GM18520 (cell line): ENCODE measurements at regions not wholly inside any gene's neighbourhood (a gene's known extent, or its start where the extent isn't known, plus 50 kb on each side); places are given as distances from the start of the nearest gene placed in this dataset.

Experiments
- ATAC-seq: cut with Tn5 transposase; IDR thresholded peaks from one replicate; pipeline ENCODE4 v1.9.1; 2021; ENCODE audit not compliant: unreplicated experiment

DNA sequence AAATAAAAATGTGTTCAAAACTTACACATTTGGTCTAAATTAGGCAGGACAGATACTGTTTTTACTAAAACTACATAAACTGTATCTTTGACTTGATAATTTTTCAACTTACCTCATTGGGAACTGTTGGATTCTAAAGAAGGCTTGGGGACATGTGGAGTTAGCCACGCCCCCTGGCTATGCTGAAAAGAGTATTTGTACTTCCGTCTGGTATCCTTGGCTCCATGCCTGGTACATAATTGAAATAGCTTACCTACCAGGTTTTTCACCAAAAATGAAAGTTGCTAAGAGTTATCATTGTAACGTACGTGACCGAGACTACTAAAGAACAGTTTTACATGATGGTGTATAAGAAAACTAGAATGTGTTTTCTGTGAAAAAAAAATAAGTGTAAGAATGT, 604.8 kb upstream of the IGFBP3 start:
- no peak for ATAC-seq

DNA sequence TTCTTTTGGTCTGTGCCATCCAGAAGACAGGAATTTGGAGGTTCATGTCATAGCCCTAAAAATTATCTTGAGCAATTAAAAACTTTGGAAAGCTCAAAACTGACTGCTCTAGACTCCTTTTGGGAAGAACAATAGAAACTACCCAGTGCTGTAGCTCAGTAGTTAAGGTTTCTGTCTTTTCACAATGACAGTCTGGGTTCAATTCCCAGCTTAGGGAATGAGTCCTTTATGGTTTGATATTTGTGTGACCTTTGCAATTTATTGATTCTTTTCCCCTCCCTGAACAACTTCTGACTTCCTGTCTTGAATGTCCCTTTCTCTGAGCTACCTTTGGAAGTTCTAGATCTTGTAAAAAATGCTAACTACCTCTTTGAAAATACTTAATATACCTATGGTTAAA, 603.3 kb upstream of the IGFBP3 start:
- no peak for ATAC-seq

DNA sequence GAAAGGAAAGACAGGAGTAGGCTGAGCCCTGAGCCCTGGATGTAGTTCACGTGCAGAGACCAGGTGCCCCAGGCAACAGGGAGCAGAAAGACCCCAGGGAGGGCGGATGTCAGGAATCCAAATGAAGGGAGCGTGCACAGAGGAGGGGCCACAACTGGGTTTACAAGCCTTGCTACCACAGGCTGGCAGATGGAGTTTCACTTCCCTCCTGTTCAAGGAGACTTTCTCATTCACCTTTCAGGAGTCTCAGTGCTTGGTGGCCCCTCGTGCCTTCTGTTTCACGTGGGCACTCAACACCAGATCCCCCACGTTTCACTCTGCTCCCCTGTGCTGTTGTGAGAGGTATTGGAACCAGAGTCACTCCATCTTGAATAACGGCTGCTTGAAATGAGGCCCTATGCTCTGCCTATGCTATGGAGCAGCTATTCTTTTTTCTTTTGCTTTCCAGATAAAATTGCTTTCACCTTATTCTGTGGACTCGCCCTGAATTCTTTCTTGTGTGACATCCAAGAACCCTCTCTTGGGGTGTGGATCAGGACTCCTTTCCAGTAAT, 601.4 kb upstream of the IGFBP3 start:
- no peak for ATAC-seq

DNA sequence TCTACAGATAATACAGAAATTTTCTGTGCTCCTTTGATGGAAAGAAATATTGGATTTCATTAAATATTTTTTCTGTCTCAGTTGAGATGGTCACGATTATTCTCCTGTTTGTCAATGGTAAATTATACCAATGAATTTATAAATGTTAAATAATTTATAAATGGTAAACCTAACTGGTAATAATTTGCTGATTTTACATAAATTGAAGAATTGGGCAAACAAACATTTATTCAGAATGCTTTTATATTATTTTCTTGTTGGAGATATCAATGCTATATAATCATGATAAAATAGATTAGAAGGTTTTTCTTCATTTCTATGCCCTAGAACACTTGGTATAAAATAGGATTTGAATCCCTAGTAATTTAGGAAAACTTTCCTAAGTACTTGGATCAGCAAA, 597.6 kb upstream of the IGFBP3 start:
- no peak for ATAC-seq

DNA sequence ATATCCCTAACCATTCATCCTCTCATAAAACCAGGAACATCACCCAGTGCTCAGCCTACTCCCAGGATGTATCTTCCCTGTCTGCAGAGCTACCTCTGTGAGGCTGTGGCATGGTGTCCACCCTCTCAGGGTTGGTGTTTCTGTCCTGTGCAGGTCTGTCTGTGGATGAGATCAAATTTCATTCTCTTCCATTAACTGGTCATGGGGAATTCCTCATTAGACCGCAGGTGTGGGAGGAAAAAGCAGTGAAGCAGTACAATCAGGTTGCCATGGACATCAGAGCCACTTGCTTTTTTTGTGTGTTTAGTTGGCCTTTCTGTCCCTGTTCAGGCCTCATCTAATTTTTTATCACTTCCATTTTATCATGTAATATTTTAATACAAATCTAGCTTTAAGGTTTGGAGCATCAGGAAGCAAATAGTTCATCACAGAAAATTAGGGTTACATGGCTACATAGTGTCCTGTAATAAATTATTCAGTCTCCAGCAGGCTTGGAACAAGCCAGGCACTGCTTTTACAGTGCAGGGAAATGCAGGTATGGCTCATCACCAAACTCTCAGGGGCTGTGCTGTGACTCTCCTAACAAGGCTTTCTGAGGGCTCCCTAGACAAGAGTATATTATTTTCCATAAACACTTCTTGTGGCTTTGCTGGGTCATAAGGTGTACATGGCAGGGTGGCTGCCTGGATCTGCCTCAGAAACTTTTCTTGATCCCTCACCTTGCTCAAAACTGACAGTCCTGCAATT, 594.9 kb upstream of the IGFBP3 start:
- ATAC-seq, result no peak

DNA sequence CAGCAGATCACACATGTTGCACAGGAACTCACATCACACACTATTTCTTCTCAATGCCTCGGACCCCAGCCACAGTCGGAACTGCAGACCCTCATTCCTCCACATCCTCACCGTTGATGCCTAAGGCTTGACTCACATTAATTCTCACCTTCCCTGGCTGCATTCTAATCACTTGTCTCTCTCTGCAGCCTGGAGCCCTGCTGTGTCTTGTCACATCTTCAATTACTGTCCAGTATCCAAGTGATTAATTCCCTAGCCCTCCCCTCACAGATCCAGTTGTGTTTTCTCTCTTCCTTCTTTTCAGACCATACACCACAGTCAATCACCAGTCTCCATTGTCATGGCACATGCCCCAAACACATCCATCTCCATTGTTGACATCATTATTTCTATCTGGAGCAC, 592.4 kb upstream of the IGFBP3 start:
- ATAC-seq, result no peak

DNA sequence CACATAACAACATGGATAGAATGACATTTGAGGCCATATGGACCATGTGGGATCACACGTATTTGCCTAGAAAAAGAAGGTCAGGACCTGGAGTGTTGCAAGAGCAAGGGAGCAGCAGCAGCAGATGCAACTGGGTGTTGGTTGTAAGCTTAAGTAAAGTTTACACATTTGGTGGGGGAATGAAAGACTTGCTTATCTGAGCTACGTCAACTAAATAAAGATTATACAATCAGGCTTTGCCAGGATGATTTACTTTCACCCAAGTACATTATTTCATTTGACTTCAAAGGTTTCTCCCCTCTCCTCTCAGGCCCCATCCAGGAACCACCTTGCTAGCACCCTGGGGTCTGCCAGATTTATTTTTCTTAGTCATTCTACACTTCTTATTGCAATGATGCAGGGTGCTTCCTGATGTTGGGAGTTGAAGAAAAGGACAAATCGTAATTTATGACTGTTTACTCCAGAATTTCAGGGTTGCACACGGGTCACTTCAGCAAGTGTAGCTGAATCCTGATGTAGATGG, 591.9 kb upstream of the IGFBP3 start:
- no peak for ATAC-seq

DNA sequence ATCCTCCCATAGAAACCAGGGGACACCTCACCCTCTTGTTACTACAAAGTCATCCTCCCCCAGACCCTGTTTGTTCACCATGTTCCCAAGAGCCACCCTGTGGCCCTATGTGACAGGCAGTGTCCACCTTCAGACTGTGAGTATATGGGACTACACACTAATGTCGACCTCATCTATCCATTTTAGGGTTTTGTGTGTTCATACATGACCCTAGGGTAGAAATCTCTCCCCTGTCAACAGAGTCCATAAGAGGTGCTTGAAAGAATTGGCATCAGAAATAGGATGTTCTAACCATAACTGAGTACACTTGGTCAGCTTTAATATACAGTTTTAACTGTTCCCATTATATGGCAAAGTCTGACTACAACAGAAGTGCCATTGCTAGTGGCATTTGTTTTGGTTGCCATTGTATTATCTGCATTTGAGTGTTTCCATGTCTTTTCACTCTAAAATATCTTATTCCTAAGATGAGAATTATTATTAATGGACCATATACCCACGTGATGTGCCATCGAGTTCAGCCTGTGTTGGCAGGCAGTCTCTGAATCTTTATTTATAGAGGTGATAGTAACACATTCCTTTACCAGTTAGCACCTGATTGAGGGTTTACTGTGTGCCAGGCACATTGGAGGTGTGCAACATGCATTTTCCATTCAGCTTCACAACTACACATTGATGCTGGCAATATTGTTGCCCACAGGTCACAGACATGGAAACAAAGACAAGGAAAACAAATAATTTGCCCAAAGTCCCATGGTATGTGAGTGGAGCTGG, 590.6 kb upstream of the IGFBP3 start:
- no peak for ATAC-seq

DNA sequence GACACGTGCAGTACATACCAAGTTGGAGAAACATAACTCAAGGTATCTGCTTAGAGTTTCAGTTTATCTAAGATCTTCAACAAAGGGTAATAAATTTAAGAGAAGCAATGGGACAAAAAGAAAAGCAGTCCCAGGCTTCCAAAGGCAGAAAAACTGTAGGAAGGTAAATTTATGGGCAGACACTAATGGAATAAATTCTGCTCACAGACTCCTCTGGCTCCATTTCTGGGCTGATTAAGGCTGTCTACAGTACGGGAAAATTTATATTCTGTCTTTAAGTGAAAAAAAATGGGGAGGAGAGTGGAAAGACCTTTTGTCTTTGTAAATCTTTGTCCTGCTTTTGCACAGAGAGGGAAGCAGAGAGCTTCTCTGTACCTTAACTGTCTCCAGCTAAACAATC, 587.5 kb upstream of the IGFBP3 start:
- ATAC-seq, result no peak

DNA sequence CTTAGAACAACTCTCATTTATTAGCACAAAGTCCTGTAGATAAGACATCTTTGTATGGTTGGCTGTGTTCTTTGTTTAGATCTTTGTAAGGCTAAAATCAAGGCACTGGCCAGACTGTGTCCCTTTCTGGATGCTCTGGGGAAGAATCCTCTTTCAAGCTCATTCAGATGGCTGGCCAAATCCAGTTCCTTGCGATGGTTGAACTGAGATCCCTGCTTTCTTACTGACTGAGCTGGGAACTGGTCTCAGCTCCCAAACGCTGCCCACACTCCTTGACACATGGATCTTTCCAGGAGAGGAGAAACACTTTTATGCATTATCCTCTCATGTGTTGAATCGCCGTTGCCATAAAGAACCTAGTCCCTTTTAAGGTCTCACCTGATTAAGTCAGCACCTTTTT, 586.5 kb upstream of the IGFBP3 start:
- ATAC-seq, result no peak

DNA sequence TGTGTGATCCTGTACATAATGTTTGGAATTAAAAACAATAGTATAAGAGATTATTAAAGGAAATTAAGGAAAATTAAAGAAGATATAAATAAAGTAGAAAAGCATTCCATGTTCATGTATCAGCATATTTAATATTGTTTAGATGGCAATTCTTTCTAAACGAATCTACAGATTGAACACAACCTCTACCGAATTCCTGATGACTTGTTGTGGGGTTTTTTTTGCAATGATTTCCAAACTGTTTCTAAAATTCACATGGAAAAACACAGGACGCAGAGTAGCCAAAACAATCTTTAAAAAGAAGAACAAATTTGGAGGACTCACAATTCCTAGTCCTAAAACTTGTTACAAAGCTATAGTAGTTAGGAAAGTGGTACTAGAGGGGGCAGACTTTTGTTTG, 573.4 kb upstream of the IGFBP3 start:
- ATAC-seq, result no peak

DNA sequence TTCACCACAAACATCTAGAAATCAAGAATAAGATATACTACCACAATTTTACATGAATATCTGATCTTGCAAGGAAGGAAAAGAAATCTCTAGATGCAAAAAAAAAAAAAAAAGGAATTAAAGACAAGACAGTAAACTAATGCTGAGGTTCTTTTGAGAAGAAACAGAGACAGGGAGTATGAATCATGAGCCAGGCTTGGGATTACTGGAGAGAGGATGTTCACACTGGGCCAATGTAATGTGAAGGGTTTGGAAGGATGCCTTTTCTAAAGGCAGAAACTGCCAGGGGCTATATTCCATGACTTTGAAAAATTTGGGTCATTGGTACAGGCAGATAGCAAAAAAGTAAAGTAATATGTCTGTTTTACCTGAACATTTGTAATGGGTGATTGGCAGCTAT, 573.0 kb upstream of the IGFBP3 start:
- ATAC-seq, result no peak

DNA sequence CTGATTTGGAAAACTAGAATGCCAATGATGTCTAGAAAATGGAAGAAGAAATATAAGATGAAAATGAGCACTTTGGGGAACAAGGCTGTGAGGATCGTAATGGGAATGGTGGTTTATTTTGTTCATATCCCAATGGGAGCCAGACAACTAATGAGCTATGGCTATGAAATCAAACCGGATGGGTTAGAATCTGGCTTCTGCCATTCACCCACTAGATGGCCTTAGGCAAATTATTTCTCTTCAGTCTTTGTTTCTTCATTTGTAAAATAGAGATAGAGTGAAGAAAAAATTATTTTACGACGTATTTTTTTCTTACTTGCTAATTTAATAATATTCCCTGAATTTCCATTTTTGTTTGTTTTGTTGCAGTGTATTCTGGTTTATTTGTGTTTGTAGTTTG, 572.1 kb upstream of the IGFBP3 start:
- no peak for ATAC-seq

DNA sequence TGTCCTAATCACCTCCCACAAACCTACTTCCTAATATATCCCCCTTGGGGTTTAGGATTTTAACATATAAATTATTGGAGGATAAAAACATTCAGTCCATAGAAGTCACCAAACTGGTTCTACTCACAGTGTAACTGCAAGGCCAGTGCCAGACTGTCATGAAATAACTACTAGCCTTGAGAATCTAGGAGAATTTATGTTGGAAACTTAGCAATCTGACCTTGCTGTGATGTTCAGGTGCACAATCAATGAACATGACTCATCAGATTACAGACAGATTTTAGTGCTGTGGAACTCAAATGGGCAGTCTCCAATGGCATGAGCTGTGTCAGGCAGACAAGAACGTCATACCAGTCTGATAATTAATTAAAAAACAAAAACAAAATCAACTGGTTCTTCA, 571.4 kb upstream of the IGFBP3 start:
- no peak for ATAC-seq

DNA sequence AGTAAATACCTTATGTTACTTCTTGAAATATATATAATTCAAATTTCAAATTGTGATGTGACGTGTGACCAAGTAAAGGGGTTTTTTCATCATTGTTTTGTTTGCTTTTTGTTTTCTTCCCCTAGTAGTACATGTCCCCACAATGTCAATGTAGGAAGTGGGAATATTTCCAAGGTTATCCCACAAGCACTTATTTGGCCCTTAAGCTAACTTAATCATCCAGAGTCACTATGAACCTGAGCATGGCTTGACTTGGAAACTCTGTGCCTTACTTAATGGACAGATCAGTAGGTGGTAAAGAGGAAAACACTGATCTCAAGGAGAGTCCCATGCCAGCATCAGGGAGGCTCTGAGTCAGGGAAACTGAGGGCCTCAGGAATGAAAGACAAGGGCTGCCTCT, 569.3 kb upstream of the IGFBP3 start:
- ATAC-seq, result no peak

DNA sequence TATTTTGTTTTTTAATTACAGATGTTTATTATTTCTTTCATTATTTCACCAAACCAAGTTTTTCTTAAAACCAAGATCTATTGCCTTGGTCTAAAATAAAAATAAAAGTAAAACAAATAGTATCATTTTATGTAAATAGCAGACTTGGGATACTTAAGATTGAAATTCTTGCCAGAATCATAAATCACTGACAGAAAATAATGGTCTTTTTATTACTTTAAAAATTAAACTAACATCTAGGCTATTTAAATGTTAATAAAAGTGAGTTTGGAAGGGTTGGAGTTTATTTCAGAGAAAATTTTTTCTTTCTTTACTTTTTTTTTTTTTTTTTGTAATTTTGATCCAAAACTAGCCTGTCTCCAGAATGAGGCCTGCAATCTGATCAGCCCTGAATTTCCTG, 568.0 kb upstream of the IGFBP3 start:
- no peak for ATAC-seq

DNA sequence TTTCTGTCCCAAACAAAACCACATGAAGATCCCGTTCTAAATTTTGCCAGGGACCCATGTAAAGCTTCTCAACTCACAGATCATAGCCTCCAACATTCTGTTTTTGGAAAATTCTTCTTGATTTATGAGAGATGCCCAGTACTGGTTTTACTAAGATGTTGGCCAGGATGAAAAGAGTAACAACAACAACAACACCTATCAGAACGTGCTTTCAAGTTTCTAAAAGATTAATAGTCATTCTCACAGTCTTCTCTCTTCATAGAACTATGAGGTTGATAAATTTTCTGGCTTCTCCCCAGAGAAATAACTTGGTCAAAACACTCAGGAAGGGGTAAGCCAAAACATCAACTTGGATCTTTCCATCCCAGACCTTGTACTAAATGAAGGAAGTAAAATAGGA, 567.5 kb upstream of the IGFBP3 start:
- no peak for ATAC-seq

DNA sequence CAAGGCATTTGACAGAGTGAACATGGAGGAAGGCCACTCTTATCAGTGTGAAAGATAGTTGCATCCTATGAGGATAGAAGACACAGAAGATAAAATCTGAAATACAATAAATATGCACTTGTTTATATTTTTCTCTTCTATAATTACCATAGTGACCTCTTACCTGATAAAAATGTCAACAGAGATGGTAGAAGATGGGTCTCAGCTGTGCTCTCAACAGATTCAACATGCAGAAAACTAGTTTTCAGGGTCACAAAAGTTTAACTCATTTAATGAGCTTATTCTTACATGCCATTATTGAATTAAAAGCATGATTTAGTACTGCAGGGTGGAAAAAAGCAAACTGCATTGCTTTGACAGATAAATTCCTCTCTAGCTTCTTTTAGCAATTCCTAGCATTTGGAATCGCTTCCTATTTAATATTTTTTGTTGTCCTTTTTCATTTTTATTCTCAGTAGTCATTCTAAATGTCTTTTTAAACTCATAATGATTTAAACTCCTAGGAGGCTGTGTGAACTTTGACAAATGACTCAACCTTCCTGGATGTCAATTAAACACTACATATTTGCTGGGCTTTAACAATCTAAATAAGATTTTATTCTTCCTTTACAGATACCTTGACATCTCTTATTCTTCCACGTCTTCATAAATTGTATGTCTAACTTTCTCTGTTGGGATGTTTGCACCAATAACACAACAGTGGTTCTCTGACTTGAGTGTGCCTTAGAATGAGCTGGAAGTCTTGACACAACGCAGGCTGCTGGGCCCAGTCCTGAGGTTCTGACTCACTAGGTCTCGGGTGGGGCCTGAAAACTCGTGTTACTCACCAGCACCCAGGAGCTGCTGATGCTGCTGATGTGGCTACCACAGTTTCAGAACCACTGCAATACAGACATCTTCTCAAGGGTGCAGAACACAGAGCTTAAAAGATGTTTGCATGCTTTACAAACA, 565.5 kb upstream of the IGFBP3 start:
- no peak for ATAC-seq

DNA sequence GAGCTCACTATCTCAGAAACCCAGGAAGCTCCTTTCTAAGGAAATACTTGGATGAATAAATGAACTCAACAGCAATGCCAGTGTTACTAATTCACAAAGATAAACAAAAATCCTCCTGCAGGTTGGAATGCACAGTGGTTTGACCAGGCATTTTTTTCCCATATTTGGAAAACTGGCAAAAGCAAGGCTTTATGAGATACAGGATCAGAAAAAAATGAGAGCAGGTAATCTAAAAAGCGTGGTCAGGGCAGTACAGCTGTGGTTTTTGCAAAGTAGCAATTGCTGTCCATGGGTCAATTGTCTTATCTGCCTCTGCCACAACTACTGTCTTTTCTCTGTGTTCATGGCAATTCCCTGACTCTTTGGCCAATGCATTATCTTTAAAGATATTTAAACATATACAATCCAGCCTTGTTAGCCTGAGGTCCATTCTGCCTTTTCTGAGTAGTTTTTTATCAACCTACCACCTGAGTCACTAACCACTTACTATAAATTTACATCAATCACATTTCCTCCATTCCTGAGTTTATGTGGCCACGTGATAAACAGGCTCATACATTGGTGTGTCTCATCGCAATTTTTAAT, 564.5 kb upstream of the IGFBP3 start:
- ATAC-seq, result no peak

DNA sequence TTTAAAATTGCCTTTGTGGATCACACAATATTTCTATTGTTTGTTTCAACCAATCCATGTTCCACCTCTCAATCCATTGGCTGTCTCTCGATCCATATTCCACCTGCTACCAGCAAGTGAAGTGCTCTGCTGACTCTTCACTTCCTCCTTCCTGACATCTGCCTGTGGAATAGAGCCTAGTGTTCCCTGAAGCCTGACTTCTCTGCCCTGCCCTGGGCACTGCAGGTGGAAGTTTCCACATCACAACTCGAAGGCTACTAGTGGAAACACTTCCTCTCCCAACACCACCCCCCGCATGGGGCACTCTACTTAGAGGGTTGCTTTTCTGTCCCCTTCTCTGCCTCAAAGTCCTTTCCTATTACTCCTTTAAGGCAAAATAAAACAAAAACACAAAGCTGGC, 563.8 kb upstream of the IGFBP3 start:
- ATAC-seq, result no peak

DNA sequence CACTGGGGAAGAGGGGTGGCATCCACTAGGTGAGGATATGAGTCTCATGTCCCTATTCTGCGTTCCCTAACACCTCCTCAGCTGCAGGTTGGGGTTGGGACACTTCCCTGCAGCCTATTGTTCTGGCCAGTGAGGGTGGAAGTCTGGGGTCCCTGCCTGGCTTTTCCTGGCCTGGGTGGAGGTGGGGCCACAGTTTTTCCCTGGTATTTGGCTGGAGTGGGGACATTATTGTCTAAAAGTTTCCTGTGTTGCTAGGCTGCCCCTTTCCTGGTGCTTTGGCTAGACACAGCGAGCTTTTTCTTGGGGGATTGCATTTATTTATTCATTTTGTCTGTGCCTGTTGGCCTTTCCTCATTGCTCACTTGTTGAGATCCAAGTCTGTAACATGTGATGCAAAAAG, 559.5 kb upstream of the IGFBP3 start:
- ATAC-seq, result no peak
